Hematopoietic multipotent progenitor cell (in vitro differentiated cells): ENCODE measurements at regions not wholly inside any gene's neighbourhood (a gene's known extent, or its start where the extent isn't known, plus 50 kb on each side); places are given as distances from the start of the nearest gene placed in this dataset.
"Not testable (repeated sequence)": the region's sequence is repeated elsewhere in the genome, so short reads cannot be mapped to it uniquely, and the experiment has no call there.

Source experiments
- DNase-seq, 3 donors: peaks; one replicate each; pipeline ENCODE4 v3.0.0-alpha.2; 2011 to 2015; ENCODE audit warnings: low read depth in 2 of 3, low spot score in 2 of 3

GRCh38 chr4:23972187-23972586 lies 82.3 kb upstream of the PPARGC1A start:
- DNase-seq, result no peak

GRCh38 chr4:23970201-23970850 lies 80.5 kb upstream of the PPARGC1A start:
- DNase-seq, result no peak

GRCh38 chr4:23969635-23970145 lies 79.8 kb upstream of the PPARGC1A start:
- DNase-seq, result no peak

- no peak for DNase-seq
These were observed 77.4 kb upstream of the PPARGC1A start for GRCh38 chr4:23967281-23967680.

GRCh38 chr4:23966725-23967124 lies 76.9 kb upstream of the PPARGC1A start:
- DNase-seq, result peak in 1 of 3 donors; percentile 1

GRCh38 chr4:23962462-23962861 lies 72.6 kb upstream of the PPARGC1A start:
- no peak for DNase-seq

- DNase-seq, result not testable (repeated sequence)
These were observed 71.5 kb upstream of the PPARGC1A start for GRCh38 chr4:23961395-23961794.

GRCh38 chr4:23959396-23960148 lies 69.7 kb upstream of the PPARGC1A start:
- no peak for DNase-seq

- DNase-seq, result no peak
These were observed 68.9 kb upstream of the PPARGC1A start for GRCh38 chr4:23958749-23959148.

GRCh38 chr4:23957465-23957864 lies 67.6 kb upstream of the PPARGC1A start:
- no peak for DNase-seq

GRCh38 chr4:23956601-23957364 lies 66.9 kb upstream of the PPARGC1A start:
- no peak for DNase-seq

- DNase-seq, result no peak
These were observed 62.4 kb upstream of the PPARGC1A start for GRCh38 chr4:23952258-23952657.

- DNase-seq, result no peak
These were observed 58.0 kb upstream of the PPARGC1A start for GRCh38 chr4:23947826-23948225.

- DNase-seq, result no peak
These were observed 56.5 kb upstream of the PPARGC1A start for GRCh38 chr4:23946299-23946698.

- peak in 2 of 3 donors; percentile 71 to 78 for DNase-seq
These were observed 55.7 kb upstream of the PPARGC1A start for GRCh38 chr4:23945451-23946017.

- DNase-seq, result not testable (repeated sequence)
These were observed 54.7 kb upstream of the PPARGC1A start for GRCh38 chr4:23944556-23944955.

- no peak for DNase-seq
These were observed 53.6 kb upstream of the PPARGC1A start for GRCh38 chr4:23943478-23943877.

- DNase-seq, result no peak
These were observed 52.6 kb upstream of the PPARGC1A start for GRCh38 chr4:23942471-23942870.
